OCI-LY1 (cell line): ENCODE measurements at regions not wholly inside any gene's neighbourhood (a gene's known extent, or its start where the extent isn't known, plus 50 kb on each side); places are given as distances from the start of the nearest gene placed in this dataset.

ENCODE experiments used
- CTCF ChIP-seq: fragments of 200-600 bp; sonication (generic), shearing (Covaris generic); IDR thresholded peaks from 2 replicates; pipeline ENCODE4 v1.5.1; 2017; ENCODE audit warnings: mild to moderate bottlenecking, antibody characterized with exemption, low read length, moderate library complexity, mixed read lengths
- EZH2 ChIP-seq: fragments of 200-600 bp; sonication (generic), shearing (Covaris generic); IDR thresholded peaks from 2 replicates; pipeline ENCODE4 v1.8.0; 2017; ENCODE audit warnings: borderline replicate concordance, mixed run types, mild to moderate bottlenecking, antibody characterized with exemption, low read length, moderate library complexity, mixed read lengths

GRCh38 chr18:72223733-72224132 is 320.4 kb downstream of the CBLN2 start:
- TF ChIP-seq CTCF = no peak
- TF ChIP-seq EZH2 = no peak
